ENCODE measurements at regions not wholly inside any gene's neighbourhood (a gene's known extent, or its start where the extent isn't known, plus 50 kb on each side); places are given as distances from the start of the nearest gene placed in this dataset.

- Histone ChIP-seq H3K4ac (replicated peaks; ENCODE audit: insufficient read length, low read depth, low read length) (no peak overlapping the region), H4K8ac (ENCODE audit: extremely low read depth, insufficient read depth, low read length) (no peak overlapping the region), H3K27me3 (replicated peaks in 1 of 4; ENCODE audit: control insufficient read depth in 3 of 4, extremely low read depth in 1 of 4, insufficient read depth in 3 of 4, low read length in 3 of 4) (no peaks in the 10 kb centered on the region; a peak in 1 of 7 replicates), H4K91ac (replicated peaks; ENCODE audit: insufficient read length, low read length) (no peak overlapping the region), H2BK5ac (ENCODE audit: low read depth, low read length) (no peak overlapping the region), H3K4me1 (replicated peaks in 1 of 4; ENCODE audit: control insufficient read depth in 3 of 4, insufficient read depth in 4 of 4, low read length in 3 of 4) (no peaks in the 10 kb centered on the region), H3K23me2 (ENCODE audit: low read depth, low read length) (no peaks in the 10 kb centered on the region), H3K23ac (ENCODE audit: insufficient read length) (no peak overlapping the region), H2BK20ac (ENCODE audit: low read length) (no peak overlapping the region), H2AFZ (ENCODE audit: low read length) (no peak overlapping the region), H2BK15ac (ENCODE audit: low read length) (no peak overlapping the region), H3K56ac (replicated peaks; ENCODE audit: insufficient read length, low read depth, low read length) (no peak overlapping the region), H2AK5ac (ENCODE audit: low read depth, low read length) (no peak overlapping the region), H3K4me2 (ENCODE audit: insufficient read depth in 1 of 2, low read depth in 2 of 2, low read length in 2 of 2) (no peak overlapping the region), H3K9ac (replicated peaks in 1 of 4; ENCODE audit: extremely low read depth in 1 of 4, low read depth in 3 of 4, low read length in 3 of 4) (no peak overlapping the region), H3K18ac (ENCODE audit: extremely low read depth, low read length) (no peak overlapping the region), H3K79me1 (ENCODE audit: low read depth, low read length) (no peaks in the 10 kb centered on the region), H3K14ac (ENCODE audit: insufficient read length) (no peak overlapping the region), H2BK120ac (replicated peaks; ENCODE audit: low read depth, low read length) (no peak overlapping the region), H3K79me2 (ENCODE audit: control insufficient read depth in 1 of 2, insufficient read depth in 2 of 2, low read length in 2 of 2) (no peaks in the 10 kb centered on the region), H3K4me3 (ENCODE audit: extremely low read depth in 1 of 4, insufficient read depth in 2 of 4, low read depth in 3 of 4, low read length in 4 of 4) (no peak overlapping the region), H3K9me3 (ENCODE audit: insufficient read depth in 2 of 2, low read depth in 1 of 2, low read length in 1 of 2) (peaks cover 52 to 82% of the 10 kb centered on the region in 2 experiments), H4K20me1 (replicated peaks in 1 of 2; ENCODE audit: control insufficient read depth in 1 of 2, insufficient read depth in 2 of 2, low read length in 2 of 2) (no peaks in the 10 kb centered on the region), H3K36me3 (ENCODE audit: control insufficient read depth in 2 of 4, insufficient read depth in 4 of 4, low read length in 3 of 4) (no peaks in the 10 kb centered on the region), H4K5ac (ENCODE audit: insufficient read length, low read depth, low read length) (no peak overlapping the region), H2BK12ac (ENCODE audit: low read depth, low read length) (no peak overlapping the region), H3K27ac (ENCODE audit: low read depth, low read length) (no peak overlapping the region)
- FAIRE-seq (no peak), DNase-seq (ENCODE audit: low read depth in 1 of 2, low spot score in 2 of 2) (no peak)
- WGBS, 2 experiments (ENCODE audit: extremely low coverage in 1 of 2, insufficient coverage in 1 of 2, insufficient read length in 1 of 2, insufficient replicate concordance in 2 of 2, low coverage in 1 of 2, low lambda C conversion rate in 2 of 2, missing lambda C conversion rate in 1 of 2), result 74% methylated on average over 11 of the region's 11 CpGs; no CpG with 5 or more reads in 1 of the 2 experiments
- no peak for TF ChIP-seq CHD1 (IDR thresholded peaks at IDR 0.05; ENCODE audit: low read depth, low read length)
- CTCF ChIA-PET (ENCODE audit: partially characterized antibody), result interaction anchor here (0.6 to 1.2 kb wide), 2 partner anchors 1164 to 1643 kb away, joined by 3 read pairs; no protein-coding TSS in a partner anchor
- POLR2A ChIA-PET (ENCODE audit: partially characterized antibody), result no interaction called here
Observed at GRCh38 chr19:16002406-16003384, 53.9 kb downstream of the OR10H4 start.

Data from H1 (cell line).